GM19239 (cell line): ENCODE measurements at regions not wholly inside any gene's neighbourhood (a gene's known extent, or its start where the extent isn't known, plus 50 kb on each side); places are given as distances from the start of the nearest gene placed in this dataset.
"Not testable (repeated sequence)": the region's sequence is repeated elsewhere in the genome, so short reads cannot be mapped to it uniquely, and the experiment has no call there.

Experiments used
- DNase-seq: peaks from one replicate; pipeline ENCODE4 v3.0.0; 2011; ENCODE audit warnings: low spot score; ENCODE audit not compliant: insufficient read length
- FAIRE-seq: peaks from 2 replicates; lab custom pipeline; 2011; peaks lifted over from hg19 to GRCh38; lab: Jason Lieb, UNC

GRCh38 chr9:84054341-84055010 is 73.9 kb downstream of the RMI1 start:
- no peak for DNase-seq
- no peak for FAIRE-seq

- FAIRE-seq (no peak), DNase-seq (no peak)
These were observed 77.1 kb downstream of the RMI1 start for GRCh38 chr9:84057662-84058061.

- DNase-seq: no peak
- FAIRE-seq: no peak
These were observed 79.3 kb downstream of the RMI1 start for GRCh38 chr9:84059936-84060335.

GRCh38 chr9:84061613-84062193 is 81.1 kb downstream of the RMI1 start:
- FAIRE-seq: no peak

GRCh38 chr9:84062538-84062937 is 81.9 kb downstream of the RMI1 start:
- no peak for FAIRE-seq
- DNase-seq: no peak

More at GRCh38 chr9:84061613-84062193, 81.1 kb downstream of the RMI1 start:
- DNase-seq: no peak

- FAIRE-seq (no peak), DNase-seq (no peak)
These were observed 87.2 kb downstream of the RMI1 start for GRCh38 chr9:84067821-84068220.

- DNase-seq (no peak), FAIRE-seq (no peak)
These were observed 88.3 kb downstream of the RMI1 start for GRCh38 chr9:84068872-84069271.

GRCh38 chr9:84070590-84070989 is 90.0 kb downstream of the RMI1 start:
- no peak for DNase-seq

GRCh38 chr9:84072621-84073180 is 92.1 kb downstream of the RMI1 start:
- DNase-seq (no peak), FAIRE-seq (no peak)

More at GRCh38 chr9:84070590-84070989, 90.0 kb downstream of the RMI1 start:
- FAIRE-seq: no peak

GRCh38 chr9:84075004-84075403 is 94.4 kb downstream of the RMI1 start:
- FAIRE-seq: no peak
- DNase-seq: no peak

GRCh38 chr9:84076384-84076783 is 95.8 kb downstream of the RMI1 start:
- DNase-seq (no peak), FAIRE-seq (no peak)

GRCh38 chr9:84077816-84078215 is 97.2 kb downstream of the RMI1 start:
- DNase-seq, FAIRE-seq: not testable (repeated sequence)

- DNase-seq (no peak), FAIRE-seq (no peak)
These were observed 99.4 kb downstream of the RMI1 start for GRCh38 chr9:84079994-84080393.

- DNase-seq: no peak
- no peak for FAIRE-seq
These were observed 121.5 kb downstream of the RMI1 start for GRCh38 chr9:84101964-84102632.

GRCh38 chr9:84103651-84104377 is 123.2 kb downstream of the RMI1 start:
- FAIRE-seq: no peak
- DNase-seq: no peak

- DNase-seq (no peak), FAIRE-seq (no peak)
These were observed 126.5 kb downstream of the RMI1 start for GRCh38 chr9:84107081-84107480.

GRCh38 chr9:84107995-84108394 is 127.4 kb downstream of the RMI1 start:
- DNase-seq (no peak), FAIRE-seq (no peak)

- FAIRE-seq (no peak), DNase-seq (no peak)
These were observed 131.1 kb downstream of the RMI1 start for GRCh38 chr9:84111726-84112125.

GRCh38 chr9:84121991-84122523 is 141.5 kb downstream of the RMI1 start:
- FAIRE-seq: no peak
- no peak for DNase-seq

- DNase-seq (no peak), FAIRE-seq (no peak)
These were observed 142.0 kb downstream of the RMI1 start for GRCh38 chr9:84122572-84122971.
